CD4-positive, alpha-beta T cell treated with Interleukin-4 for 4 hours (primary cell): ENCODE measurements at regions not wholly inside any gene's neighbourhood (a gene's known extent, or its start where the extent isn't known, plus 50 kb on each side); places are given as distances from the start of the nearest gene placed in this dataset.
"Not testable (repeated sequence)": the region's sequence is repeated elsewhere in the genome, so short reads cannot be mapped to it uniquely, and the experiment has no call there.

Experiments used
- DNase-seq: peaks from one replicate; pipeline ENCODE4 v3.0.0-alpha.2; 2020

DNA sequence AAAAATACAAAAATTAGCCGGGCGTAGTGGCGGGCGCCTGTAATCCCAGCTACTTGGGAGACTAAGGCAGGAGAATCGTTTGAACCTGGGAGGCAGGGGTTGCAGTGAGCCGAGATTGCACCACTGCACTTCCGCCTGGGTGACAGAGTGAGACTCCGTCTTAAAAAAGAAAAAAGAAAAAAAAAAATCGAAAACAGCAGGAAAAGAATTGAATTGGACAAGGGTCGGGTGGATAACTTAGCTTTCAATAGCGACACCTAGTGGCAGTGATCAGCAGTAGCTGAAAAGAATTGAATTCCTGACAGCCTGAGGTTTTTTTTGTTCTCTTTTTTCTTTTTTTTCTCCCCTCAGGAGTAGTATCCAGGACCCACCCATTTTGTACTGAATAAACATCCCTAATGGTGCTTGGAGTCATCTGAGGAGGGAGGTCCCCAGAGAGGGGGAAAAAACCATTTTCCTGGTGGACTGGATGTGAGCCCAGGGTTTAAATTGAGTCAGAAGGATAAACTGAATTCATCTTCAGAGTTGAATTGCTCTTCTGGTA lies 55.1 kb downstream of the CYCS start:
- DNase-seq = peak; percentile 65

DNA sequence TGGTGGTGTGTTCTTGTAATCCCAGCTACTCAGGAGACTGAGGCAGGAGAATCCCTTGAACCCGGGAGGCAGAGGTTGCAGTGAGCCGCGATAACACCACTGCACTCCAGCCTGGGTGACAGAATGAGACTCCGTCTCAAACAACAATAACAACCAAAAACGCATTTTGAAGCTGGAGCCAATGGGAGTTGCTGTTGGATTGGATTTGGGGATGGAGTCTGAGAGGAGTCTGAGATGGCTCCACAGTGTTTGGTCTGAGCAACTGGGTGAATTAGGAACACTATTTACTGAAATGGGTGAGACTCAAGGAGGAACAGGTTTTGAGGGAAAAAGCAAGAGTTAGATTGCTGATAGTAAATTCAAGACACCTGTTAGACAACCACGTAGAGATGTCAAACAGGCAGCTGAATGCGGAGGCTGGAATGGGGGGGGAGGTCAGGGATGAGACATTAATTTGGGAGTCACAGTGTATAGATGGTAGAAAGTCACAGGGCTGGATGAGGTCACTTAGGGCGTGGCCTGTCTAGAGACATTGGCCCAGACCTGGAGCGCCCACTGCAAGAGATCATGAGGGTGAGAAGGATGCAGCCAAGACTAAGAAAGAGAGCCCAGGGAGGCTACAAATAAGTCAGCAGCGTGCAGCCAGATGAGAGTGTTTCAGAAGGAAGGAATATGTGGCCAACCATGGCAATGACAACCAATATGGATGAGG lies 56.4 kb downstream of the CYCS start:
- DNase-seq = no peak

DNA sequence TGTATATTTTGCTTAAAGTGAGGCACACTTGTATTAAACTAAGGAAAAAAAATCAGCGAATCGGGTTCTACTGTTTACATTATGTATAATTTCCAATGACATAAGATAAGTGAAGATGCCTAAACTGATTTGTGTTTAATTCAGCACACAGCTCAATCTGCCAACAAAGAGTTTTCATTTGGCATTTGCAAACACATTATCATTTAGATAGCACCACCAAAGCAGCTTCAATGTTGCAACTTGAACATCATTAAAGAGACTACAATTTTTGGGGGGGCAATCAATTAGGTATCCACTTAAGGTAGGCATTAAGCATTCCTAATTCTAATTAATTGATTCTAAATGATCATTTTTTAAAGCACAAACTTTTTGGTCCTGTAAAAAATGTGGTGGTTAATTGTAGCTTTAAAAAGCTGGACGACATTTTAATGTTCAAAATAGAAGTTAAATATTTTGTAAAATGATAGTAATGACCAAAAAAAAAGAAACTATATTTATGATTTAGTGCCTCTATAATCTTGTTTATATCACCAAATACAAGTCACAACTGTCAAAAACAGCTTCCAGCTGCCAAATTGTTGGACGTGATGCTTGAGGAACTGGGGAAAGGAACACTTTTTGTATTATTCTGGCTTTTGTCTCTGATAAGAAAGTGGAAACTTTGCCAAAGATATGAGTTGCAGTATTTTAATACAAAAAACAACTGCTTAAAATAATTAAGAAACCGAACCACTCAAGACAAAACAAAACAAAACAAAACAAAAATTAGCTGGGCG lies 57.1 kb downstream of the CYCS start:
- DNase-seq = no peak

DNA sequence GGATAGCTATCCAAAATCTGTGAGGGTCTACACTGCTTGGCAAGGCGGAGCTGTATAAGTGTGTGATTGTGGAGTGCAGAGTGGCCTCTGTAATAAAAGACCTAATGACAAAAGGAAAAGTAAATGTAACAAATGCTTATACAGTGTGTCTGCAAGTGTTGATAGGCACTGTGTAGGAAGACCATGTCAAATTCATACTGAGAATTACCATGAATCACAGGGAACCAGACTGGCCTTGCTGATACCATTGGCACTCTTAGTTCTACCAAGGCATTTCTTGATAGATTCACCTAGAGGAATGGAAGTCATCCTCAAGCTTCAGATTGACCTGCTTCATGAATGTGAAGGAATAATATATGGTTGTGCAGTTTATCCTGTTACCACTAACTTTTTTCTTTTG lies 58.8 kb downstream of the CYCS start:
- no peak for DNase-seq

DNA sequence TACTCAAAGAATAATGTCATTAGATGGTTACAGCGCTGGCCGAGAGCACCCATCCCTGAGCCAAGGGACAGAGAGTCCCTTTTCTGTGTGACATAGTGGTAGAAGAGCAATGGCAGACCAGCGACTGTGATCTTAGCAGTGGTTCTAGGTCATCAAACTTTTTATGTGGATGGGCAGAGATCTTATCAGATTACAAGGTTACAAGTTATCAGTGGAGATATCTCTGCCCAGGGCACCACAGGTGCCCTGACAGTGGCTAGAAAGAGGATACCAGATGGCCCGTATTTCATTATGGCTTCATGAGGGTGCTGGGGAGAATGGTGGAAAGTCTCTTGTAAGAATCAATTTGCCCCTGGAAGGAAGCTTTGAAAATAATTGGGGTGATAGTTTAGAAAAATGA lies 62.7 kb downstream of the CYCS start:
- no peak for DNase-seq

DNA sequence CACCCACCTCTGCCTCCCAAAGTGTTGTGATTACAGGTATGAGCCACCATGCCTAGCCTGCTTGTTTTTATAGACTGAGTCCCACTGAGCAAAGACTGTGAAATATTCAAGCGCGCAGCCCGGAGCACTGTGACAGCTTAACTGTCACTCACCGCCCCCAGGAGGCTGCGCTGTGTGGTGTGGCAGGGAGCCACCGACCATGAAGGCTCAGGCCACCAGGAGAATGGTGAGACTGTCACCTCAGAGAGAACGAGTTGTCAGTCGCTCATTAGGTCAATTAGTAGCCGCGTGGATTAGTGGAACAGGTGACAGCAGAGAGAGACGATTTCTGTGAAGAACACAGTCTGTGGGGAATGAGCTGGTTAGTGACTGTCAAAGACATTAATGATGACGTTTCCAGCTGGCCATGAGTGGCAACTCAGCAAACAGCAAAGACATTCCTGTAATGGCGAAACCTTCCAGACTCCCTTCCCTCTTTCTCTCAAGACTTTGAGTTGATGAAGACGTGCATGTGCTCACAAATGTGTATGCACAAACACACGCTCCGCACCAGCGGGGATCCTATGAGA lies 64.5 kb downstream of the CYCS start:
- DNase-seq = no peak

DNA sequence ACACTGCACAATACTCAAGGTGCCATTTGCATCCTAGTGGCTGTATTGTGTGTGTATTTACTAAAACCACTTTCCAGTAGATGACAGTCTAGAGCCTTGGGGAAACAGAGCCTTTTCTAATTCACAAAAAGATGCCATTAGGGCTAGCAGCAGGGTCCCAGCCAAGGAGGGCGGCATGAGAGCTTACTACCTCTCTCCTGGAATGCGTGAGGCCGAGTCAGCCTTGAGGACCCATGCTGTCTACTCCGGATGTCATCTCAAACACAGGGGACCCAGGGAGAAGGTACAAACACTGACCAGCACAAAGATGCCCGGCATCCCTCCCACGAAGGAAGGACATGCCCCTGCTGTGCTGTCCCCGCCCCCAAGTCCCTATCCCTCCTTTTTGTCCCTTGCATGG lies 65.5 kb downstream of the CYCS start:
- DNase-seq = no peak

DNA sequence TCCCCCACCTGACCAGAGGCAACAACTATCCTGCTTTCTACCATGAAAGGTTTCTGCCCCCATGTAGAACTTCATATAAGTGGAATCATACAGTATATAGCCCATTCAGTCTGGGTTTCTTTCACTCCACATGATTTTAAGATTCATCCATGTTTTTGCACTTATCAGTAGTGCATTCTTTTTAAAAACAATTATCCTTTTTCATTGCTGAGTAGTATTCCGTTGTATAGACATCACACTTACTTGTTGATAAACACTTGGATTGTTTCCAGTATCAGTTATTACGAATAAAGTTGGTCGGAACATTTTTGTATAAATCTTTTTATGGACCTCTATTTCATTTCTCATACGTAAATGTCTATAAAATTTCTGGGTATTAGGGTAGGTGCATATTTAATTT lies 68.7 kb downstream of the CYCS start:
- DNase-seq = no peak

DNA sequence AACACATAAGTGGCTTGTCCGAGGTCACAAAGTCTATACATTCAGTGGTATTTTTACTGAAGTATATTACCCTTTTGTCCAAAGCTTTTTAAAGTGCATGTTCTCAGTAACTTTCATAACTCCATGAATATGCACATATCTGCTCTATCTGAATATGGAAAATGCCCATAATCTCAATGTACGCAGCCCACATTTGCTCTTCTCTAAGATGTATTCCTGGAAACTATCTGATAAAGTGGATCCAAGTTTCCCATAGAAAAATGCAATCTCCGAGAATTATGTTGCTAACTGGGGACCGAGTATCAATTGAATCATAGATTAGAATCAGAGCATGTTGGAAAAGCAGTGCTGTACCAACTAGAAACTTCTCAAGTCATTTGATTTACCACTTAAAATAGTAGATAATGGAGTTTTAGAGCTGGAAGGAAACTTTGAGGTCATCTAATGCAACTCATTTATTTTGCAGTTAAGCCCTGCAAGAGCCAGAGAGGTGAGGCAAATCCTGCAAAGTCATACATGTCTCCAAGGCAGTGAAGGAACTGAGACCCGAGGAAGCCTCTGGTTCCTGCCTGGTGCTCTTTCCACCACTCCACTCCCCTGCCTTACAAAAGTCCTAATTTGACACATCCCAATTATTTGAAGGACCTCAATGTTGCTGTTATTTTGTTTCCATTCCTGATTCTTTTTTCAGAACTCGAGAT lies 69.4 kb downstream of the CYCS start:
- no peak for DNase-seq

DNA sequence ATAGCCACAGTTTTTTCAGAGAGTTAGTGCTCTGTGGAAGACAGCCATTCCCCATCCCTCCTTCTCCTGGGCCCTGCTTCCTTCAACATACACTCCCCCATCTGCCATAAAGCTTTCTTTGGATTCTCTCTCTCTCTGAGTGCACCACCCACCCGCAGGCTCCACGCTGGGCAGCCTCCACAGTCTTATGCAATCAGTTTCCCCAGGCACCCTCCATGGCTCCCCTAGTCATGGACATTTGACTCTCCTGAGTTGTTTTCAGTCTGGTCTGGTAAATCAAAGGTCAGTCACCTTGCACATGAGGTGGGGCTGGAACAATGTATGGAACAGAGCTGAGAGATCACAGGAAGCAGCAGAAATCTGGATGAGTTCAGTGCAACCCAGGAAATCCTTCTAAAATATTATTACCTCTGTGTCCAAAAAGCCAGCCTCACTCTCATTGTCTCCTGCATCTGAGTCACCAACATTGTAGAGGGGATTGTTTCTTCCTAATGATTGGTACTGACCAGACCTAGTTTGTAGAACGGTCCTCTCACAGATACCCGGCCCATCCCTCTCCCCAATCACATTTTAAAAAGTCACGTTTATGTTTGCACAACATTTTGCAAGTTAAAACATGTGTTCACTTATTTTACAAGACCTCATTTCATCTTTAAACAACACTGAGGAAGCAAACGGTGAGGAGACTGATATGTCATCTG lies 70.1 kb downstream of the CYCS start:
- DNase-seq = no peak

DNA sequence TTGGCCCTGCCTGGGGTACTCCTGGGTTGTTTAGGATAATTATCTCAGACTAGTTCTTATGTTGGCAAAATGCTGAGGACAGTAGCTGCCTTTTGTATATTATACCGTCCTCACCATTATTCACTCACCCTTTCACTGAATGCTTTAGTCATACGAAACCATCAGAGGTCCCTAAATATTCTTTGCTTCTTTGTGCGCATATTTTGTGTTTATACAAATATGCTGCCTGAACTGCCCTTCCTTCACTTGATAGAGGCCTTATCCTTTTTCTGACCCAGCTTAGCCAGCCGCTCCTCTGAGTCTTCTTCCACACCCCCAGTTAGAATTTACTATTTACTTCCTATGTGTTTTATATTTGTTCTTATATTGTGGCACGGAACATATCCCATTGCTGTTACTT lies 70.2 kb upstream of the OSBPL3 start:
- DNase-seq = no peak

DNA sequence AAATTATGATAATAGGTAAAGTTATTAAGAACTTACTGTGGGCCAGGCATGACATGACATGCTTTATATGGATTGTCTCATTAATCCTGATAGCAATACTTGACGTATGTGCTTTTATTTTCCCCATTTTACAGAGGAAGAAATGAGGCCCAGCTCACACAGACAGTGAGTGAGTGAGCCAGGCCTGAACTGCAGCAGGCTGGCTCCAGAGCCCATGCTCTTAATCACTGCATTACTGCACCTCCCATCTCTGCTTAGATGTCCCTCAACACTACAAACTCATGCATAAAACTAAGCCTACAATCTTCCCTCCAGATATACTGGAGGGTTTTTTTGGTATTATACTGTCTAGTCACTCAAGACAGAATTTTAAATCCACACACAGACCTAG lies 68.5 kb upstream of the OSBPL3 start:
- no peak for DNase-seq

DNA sequence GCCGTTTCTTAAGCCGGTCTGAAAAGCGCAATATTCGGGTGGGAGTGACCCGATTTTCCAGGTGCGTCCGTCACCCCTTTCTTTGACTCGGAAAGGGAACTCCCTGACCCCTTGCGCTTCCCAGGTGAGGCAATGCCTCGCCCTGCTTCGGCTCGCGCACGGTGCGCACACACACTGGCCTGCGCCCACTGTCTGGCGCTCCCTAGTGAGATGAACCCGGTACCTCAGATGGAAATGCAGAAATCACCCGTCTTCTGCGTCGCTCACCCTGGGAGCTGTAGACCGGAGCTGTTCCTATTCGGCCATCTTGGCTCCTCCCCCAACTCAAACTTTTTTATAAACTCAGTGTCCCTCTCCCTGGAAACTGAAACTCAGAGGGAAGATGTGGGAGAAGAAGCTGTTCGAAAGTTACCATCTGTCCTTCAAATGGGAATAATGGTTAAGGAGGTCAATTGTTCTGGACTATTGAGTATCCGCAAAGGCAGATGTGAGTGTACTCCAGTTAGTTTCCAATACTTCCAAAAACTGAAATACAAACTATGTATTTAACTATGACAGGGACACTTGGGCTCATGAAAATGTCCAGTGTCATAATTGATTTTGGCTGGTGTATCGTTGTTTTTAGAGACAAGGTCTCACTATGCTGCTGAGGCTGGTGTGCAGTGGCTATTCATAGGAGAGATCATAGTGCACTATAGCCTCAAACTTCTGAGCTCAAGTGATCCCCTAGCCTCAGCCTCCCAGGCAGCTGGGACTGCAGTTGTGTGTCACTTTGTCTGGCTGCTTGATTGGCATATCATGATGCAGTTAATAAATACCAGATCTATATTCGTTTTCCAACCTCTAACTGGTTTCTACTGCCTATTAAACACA lies 67.8 kb upstream of the OSBPL3 start:
- not testable (repeated sequence) for DNase-seq

DNA sequence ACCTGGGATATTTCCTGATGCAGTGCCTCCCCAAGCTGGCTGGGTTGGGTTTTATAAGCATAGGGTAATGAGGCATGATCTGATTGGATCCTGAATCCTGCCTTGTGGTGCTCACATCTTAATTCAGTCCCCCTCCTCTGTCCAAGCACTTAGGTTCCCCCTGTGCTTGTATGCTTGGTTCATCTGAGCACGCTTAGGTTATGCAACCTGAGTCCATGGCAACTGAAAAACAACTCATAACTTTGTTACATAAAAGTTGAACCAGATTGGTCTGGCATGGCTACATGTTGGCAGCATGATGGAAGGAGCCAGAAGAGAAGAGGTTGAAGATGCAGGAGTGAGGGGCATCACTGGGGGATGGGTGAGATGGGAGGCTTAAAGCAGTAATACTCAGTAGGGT lies 57.3 kb upstream of the OSBPL3 start:
- no peak for DNase-seq

DNA sequence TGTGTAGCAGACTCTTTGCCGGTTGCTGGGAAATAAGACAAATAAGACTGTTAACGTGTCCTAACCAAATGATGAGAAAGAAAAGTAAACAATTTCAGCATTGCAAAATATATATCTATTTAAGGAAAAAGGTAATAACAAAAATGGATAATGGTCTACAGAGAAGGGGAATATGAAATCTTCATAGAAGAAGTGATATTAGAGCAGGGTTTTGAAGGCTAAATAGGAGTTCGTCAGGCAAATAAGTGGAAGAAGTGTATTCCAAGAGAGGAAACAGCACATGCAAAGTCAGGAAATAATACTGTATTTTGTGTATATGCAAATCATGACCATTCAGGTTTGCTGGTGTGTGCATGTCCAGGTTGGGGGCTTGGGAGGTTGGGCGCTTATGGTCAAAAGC lies 55.3 kb upstream of the OSBPL3 start:
- DNase-seq = no peak

DNA sequence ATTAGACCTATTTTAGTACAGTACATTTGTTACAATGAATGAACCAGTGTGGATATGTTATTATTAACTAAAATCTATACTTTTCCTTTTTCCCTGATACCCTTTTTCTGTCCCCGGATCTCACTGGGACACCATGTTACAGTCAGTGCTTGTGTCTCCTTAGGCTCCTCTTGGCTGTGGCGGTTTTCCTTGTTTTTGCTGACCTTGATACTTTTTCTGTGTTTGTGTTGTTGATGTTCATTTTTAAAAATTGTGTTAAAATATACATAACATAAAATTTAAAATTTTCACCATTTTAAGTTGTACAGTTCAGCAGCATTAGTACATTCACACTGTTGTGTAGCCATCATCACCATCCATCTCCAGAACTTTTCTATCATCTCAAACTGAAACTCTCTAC lies 54.2 kb upstream of the OSBPL3 start:
- no peak for DNase-seq

DNA sequence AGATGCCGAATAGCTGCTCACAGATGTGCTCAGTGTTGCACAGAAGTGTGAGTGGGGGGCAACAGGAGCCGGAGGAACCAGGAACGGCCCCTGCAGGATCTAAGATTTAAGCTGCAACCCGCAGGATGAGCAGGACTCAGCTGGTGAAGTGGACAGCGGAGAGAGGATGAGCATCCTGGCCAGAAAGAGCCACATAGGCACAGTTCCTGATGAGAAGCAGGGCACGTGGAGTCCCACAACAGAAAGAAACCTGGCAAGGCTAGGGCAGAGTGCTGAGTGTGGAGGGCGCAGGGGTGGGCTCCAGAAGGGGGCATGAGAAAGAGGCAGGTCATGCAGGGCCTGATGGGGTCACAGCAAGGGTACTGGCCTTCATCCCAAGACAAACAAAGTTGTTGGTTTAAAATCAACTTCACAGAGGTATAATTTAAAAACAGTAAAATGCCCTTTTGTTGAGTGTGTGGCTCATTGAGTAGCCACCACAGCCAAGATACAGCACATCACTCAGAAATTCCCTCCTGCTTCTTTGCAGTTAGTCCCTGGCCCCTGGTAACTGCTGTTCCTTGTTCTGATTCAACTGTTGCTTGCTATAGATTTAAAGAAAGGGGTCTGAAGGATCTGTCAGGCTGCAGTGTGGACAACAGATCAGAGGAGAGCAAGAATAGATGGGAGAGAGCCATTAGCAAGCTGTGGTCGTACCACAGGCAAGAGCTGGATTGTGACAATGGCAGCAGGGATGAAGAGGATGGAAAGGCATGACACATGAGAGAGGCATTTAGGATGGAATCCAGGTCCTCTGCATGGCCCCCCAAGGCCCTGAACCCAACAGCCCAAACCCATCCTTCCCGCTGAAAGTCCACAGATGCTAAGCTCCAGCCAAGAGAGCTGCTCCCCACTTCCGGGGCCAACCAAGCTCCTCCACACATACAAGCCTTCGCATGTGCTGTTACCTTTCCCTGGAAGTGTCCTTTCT lies 53.1 kb upstream of the OSBPL3 start:
- no peak for DNase-seq

DNA sequence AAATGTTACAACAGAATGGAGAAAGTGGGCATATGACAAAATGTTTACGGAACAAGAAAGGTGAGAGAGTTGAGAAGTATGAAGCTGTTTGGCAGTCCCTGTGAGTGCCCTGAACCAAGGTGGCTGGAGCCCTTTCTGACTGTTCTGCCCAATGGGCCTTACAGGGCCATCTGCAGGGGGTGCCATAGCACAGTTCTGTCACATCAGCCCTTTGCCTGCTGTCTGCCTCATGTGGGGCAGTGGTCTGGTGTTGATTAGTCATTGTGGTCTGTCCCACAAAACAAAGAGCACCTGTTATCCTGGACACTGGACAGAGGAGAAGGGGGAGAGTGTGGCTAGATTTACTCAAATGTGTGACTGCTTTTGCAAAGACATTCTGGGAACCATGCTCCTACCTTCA lies 51.5 kb upstream of the OSBPL3 start:
- no peak for DNase-seq

DNA sequence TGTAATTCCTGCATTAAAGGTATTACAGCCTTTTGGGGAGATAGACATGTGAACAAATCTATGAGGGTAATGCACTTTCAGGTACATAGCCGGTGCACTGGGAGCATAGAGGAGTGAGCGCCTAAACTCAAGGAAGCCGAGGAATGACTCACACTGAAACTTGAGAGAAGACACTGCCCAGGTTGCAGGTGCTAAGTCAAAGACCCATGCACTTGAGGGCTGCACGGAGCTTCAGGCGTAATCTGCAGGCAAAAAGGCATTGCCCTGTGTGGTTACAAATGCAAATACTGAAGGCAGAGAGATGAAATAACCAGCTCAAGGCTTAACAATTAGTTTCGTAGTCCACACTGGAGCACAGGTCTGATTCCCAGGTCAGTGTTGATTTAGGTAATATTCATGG lies 51.0 kb upstream of the OSBPL3 start:
- no peak for DNase-seq
